ENCODE measurements at regions not wholly inside any gene's neighbourhood (a gene's known extent, or its start where the extent isn't known, plus 50 kb on each side); places are given as distances from the start of the nearest gene placed in this dataset.

DNA sequence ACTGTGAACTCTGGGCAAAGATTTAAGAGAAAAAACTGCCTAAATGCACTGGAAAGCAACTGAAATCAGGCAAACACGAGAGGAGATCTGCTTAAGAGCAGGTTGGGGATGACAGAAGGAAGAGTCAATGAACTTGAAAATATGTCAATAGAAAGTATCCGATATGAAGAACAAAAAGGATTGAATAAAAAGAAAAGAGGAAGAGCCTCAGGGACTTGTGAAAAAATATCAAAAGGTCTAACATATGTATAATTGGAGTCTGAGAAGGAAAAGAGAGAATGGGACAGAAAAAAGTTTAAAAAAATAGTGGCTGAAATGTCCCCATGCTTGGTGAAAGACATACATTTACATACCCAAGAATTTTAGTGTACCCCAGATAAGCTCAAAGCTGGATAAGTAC is 195.5 kb downstream of the COPRS start:
- ATAC-seq, result no peak
- Histone ChIP-seq H3K36me3 (ENCODE audit: control insufficient read depth, insufficient read depth, low read length) (no peaks in the 10 kb centered on the region), H3K4me2 (ENCODE audit: insufficient read depth, low read length) (no peak overlapping the region), H3K27me3 (ENCODE audit: control insufficient read depth in 2 of 2, insufficient read depth in 2 of 2, low read length in 2 of 2) (no peaks in the 10 kb centered on the region; a peak in 1 of 5 replicates), H3K4me1 (replicated peaks in 1 of 2; ENCODE audit: control insufficient read depth in 2 of 2, insufficient read depth in 2 of 2, low read length in 2 of 2) (no peaks in the 10 kb centered on the region), H3K27ac (ENCODE audit: extremely low read depth, low read depth, low read length) (no peak overlapping the region), H3K9me3 (replicated peaks; ENCODE audit: control insufficient read depth, insufficient read depth, low read depth, low read length) (no peaks in the 10 kb centered on the region; the same call in 1 of the 2 replicates), H2AFZ (ENCODE audit: low read depth, low read length) (no peak overlapping the region), H3K9ac (ENCODE audit: insufficient read depth in 1 of 2, low read depth in 2 of 2, low read length in 2 of 2) (no peak overlapping the region), H4K20me1 (replicated peaks; ENCODE audit: control insufficient read depth, insufficient read depth, low read length) (no peaks in the 10 kb centered on the region), H3K4me3 (no peak overlapping the region), H3K9me1 (ENCODE audit: control insufficient read depth, insufficient read depth, low read length) (no peaks in the 10 kb centered on the region), H3K79me2 (ENCODE audit: control insufficient read depth, insufficient read depth, low read length) (no peaks in the 10 kb centered on the region)
- CTCF ChIA-PET (ENCODE audit: low intra/inter-chr PET ratio), result interaction anchor here (0.6 kb wide), 1 partner anchor 36 kb away, joined by 3 read pairs; no protein-coding TSS in a partner anchor
- 0% methylated on average over 2 of the region's 2 CpGs for WGBS (ENCODE audit: insufficient coverage, low coverage, missing lambda C conversion rate)
- no peak for FAIRE-seq
- POLR2A ChIA-PET, result no interaction called here
- BruUV-seq (replicated peaks), result no TSS peak
- in situ Hi-C loops (cut with MboI), result no loop called here
- TF ChIP-seq, protein P1, sequence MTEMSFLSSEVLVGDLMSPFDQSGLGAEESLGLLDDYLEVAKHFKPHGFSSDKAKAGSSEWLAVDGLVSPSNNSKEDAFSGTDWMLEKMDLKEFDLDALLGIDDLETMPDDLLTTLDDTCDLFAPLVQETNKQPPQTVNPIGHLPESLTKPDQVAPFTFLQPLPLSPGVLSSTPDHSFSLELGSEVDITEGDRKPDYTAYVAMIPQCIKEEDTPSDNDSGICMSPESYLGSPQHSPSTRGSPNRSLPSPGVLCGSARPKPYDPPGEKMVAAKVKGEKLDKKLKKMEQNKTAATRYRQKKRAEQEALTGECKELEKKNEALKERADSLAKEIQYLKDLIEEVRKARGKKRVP (CRISPR knock-in tag; IDR thresholded peaks at IDR 0.05), result no peak
- TF ChIP-seq ZNF551 (CRISPR knock-in tag; IDR thresholded peaks at IDR 0.05) (no peak), HCFC1 (IDR thresholded peaks at IDR 0.05; ENCODE audit: low read depth, low read length) (no peak), ZNF24 (IDR thresholded peaks at IDR 0.05) (no peak), ARNT (IDR thresholded peaks at IDR 0.05) (no peak), ZNF785 (CRISPR knock-in tag; IDR thresholded peaks at IDR 0.05) (no peak), SMARCA5 (IDR thresholded peaks at IDR 0.05) (no peak)
- TF ChIP-seq, protein P2, sequence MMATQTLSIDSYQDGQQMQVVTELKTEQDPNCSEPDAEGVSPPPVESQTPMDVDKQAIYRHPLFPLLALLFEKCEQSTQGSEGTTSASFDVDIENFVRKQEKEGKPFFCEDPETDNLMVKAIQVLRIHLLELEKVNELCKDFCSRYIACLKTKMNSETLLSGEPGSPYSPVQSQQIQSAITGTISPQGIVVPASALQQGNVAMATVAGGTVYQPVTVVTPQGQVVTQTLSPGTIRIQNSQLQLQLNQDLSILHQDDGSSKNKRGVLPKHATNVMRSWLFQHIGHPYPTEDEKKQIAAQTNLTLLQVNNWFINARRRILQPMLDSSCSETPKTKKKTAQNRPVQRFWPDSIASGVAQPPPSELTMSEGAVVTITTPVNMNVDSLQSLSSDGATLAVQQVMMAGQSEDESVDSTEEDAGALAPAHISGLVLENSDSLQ (IDR thresholded peaks at IDR 0.05), result no peak
- no peak for DNase-seq (ENCODE audit: extremely low read depth in 1 of 4, low spot score in 3 of 4)
- intact Hi-C loops (cut with micrococcal nuclease), result no loop called here
